KMS-11 (cell line): ENCODE measurements at regions not wholly inside any gene's neighbourhood (a gene's known extent, or its start where the extent isn't known, plus 50 kb on each side); places are given as distances from the start of the nearest gene placed in this dataset.

Experiments used
- H2AFZ ChIP-seq: fragments of 200-600 bp; sonication (generic); 2 replicates; pipeline ENCODE4 v1.6.1; 2016; ENCODE audit warnings: antibody characterized with exemption, mixed run types, low read depth
- H3K27ac ChIP-seq: fragments of 200-600 bp; sonication (generic); 2 replicates; pipeline ENCODE4 v1.6.1; 2016; ENCODE audit warnings: mild to moderate bottlenecking, mixed run types
- H3K27me3 ChIP-seq: fragments of 200-600 bp; sonication (generic); 2 replicates; pipeline ENCODE4 v1.6.1; 2017; ENCODE audit warnings: mild to moderate bottlenecking, low read depth, mixed run types, moderate library complexity; ENCODE audit not compliant: insufficient read depth
- H3K36me3 ChIP-seq: fragments of 200-600 bp; sonication (generic); 2 replicates; pipeline ENCODE4 v1.6.1; 2017; ENCODE audit warnings: mild to moderate bottlenecking, mixed run types; ENCODE audit not compliant: insufficient read depth
- H3K4me1 ChIP-seq: fragments of 200-600 bp; sonication (generic); 2 replicates; pipeline ENCODE4 v1.6.1; 2016; ENCODE audit warnings: mild to moderate bottlenecking, low read depth, mixed run types; ENCODE audit not compliant: poor library complexity, severe bottlenecking
- H3K4me2 ChIP-seq: fragments of 200-600 bp; sonication (generic); 2 replicates; pipeline ENCODE4 v1.7.0; 2016; ENCODE audit warnings: mild to moderate bottlenecking, mixed run types
- H3K4me3 ChIP-seq: fragments of 200-600 bp; sonication (generic); IDR thresholded peaks from 2 replicates; pipeline ENCODE4 v1.6.1; 2017; ENCODE audit warnings: low read depth, low read length, mixed read lengths; ENCODE audit not compliant: insufficient read depth
- H3K79me2 ChIP-seq: fragments of 200-600 bp; sonication (generic); 2 replicates; pipeline ENCODE4 v1.6.1; 2016; ENCODE audit warnings: low read depth, mixed run types; ENCODE audit not compliant: insufficient read depth
- H3K9ac ChIP-seq: fragments of 200-600 bp; sonication (generic); 2 replicates; pipeline ENCODE4 v1.6.1; 2016; ENCODE audit warnings: mild to moderate bottlenecking, mixed run types
- H4K20me1 ChIP-seq: fragments of 200-600 bp; sonication (generic); 2 replicates; pipeline ENCODE4 v1.6.1; 2016; ENCODE audit warnings: mild to moderate bottlenecking, mixed run types; ENCODE audit not compliant: insufficient read depth
- CTCF ChIP-seq: fragments of 200-600 bp; sonication (generic); conservative IDR thresholded peaks from 2 replicates; pipeline ENCODE4 v1.6.1; 2017; ENCODE audit warnings: low read depth, mild to moderate bottlenecking, antibody characterized with exemption, low read length, moderate library complexity, mixed read lengths

- Histone ChIP-seq H3K9ac (no peak overlapping the region), H3K27ac (no peak overlapping the region), H3K36me3 (no peaks in the 10 kb centered on the region), H3K4me3 (no peak overlapping the region), H3K27me3 (no peaks in the 10 kb centered on the region), H3K79me2 (no peaks in the 10 kb centered on the region), H4K20me1 (no peaks in the 10 kb centered on the region), H3K4me1 (no peaks in the 10 kb centered on the region), H3K4me2 (no peak overlapping the region), H2AFZ (no peak overlapping the region)
- no peak for TF ChIP-seq CTCF
Measured at GRCh38 chr13:24613755-24614154, 66.5 kb upstream of the ATP12A start.

- no peak overlapping the region for H3K27ac ChIP-seq
- H2AFZ ChIP-seq, result no peak overlapping the region
Measured at GRCh38 chr13:24614306-24615080, 65.7 kb upstream of the ATP12A start.

DNA sequence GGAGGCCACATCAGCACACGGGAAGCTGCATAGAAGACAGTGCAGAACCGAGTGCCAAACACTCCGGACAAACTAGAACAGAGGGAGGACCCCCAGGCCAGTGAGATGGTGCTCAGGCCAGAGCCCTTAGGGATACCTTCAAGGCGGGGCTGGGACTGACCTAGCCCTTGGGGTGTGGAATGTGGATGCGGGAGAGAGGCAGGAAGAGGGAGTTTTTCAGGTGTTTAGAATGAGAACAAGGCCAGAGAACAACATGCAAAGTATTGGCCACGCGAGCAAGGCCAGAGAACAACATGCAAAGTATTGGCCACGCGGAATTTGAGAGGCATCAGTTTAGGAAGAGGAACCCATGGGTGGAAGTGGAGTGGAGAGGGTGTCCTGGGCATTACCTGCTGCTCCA, 65.1 kb upstream of the ATP12A start:
- no peak for TF ChIP-seq CTCF
- Histone ChIP-seq H3K27ac (no peak overlapping the region), H4K20me1 (no peaks in the 10 kb centered on the region), H3K4me3 (no peak overlapping the region), H3K4me2 (no peak overlapping the region), H3K4me1 (no peaks in the 10 kb centered on the region), H2AFZ (no peak overlapping the region), H3K79me2 (no peaks in the 10 kb centered on the region), H3K9ac (no peak overlapping the region), H3K27me3 (no peaks in the 10 kb centered on the region), H3K36me3 (no peaks in the 10 kb centered on the region)

More at GRCh38 chr13:24614306-24615080, 65.7 kb upstream of the ATP12A start:
- Histone ChIP-seq H3K4me2 (no peak overlapping the region), H3K79me2 (no peaks in the 10 kb centered on the region), H3K4me3 (no peak overlapping the region), H3K4me1 (no peaks in the 10 kb centered on the region), H3K9ac (no peak overlapping the region), H3K27me3 (no peaks in the 10 kb centered on the region), H3K36me3 (no peaks in the 10 kb centered on the region), H4K20me1 (no peaks in the 10 kb centered on the region)
- TF ChIP-seq CTCF, result no peak

- TF ChIP-seq CTCF, result no peak
- Histone ChIP-seq H3K9ac (no peak overlapping the region), H3K36me3 (no peaks in the 10 kb centered on the region), H3K4me3 (no peak overlapping the region), H3K27ac (no peak overlapping the region), H2AFZ (no peak overlapping the region), H4K20me1 (no peaks in the 10 kb centered on the region), H3K27me3 (no peaks in the 10 kb centered on the region), H3K4me1 (no peaks in the 10 kb centered on the region), H3K4me2 (no peak overlapping the region), H3K79me2 (no peaks in the 10 kb centered on the region)
Measured at GRCh38 chr13:24615911-24616472, 64.2 kb upstream of the ATP12A start.
